Thyroid gland (tissue), 4 donors: ENCODE measurements at regions not wholly inside any gene's neighbourhood (a gene's known extent, or its start where the extent isn't known, plus 50 kb on each side); places are given as distances from the start of the nearest gene placed in this dataset.

Experiments
- POLR2A ChIP-seq, 2 donors: fragments of 450-650 bp; IDR thresholded peaks; one replicate each; pipeline ENCODE4 v1.6.1; 2017; ENCODE audit warnings: antibody characterized with exemption in 2 of 2, mild to moderate bottlenecking in 2 of 2, moderate library complexity in 1 of 2
- TF ChIP-seq, protein P1 (sequence below), 6 experiments: fragments of 200-600 bp in 3 of 6; fragments of 450-650 bp in 3 of 6; sonication (generic) in 3 of 6; IDR thresholded peaks; one replicate each; pipeline ENCODE4 v1.5.1; 2016 to 2019; ENCODE audit warnings: antibody characterized with exemption in 6 of 6, mild to moderate bottlenecking in 2 of 6, inconsistent platforms in 1 of 6, moderate library complexity in 1 of 6

DNA sequence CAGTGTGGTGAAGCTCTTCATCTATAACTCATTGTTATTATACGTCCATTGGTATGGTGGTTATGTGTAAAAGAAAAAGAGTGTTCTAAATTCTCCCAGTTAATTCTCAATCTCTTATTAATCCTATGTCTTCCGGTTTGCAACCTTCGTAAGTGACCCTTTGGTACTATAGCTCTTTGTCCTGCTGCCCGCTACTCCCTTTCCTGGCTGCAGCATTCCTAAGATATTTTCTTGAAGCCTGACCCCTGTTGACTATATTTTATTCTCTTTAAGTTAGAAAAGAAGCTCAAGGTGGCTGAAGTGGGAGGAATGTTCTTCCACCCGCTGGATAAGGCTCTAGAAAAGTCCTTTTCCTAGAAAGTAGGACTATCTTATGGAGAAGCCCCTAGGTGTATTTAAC lies 684.8 kb downstream of the SOCS6 start:
- TF ChIP-seq, protein P1, sequence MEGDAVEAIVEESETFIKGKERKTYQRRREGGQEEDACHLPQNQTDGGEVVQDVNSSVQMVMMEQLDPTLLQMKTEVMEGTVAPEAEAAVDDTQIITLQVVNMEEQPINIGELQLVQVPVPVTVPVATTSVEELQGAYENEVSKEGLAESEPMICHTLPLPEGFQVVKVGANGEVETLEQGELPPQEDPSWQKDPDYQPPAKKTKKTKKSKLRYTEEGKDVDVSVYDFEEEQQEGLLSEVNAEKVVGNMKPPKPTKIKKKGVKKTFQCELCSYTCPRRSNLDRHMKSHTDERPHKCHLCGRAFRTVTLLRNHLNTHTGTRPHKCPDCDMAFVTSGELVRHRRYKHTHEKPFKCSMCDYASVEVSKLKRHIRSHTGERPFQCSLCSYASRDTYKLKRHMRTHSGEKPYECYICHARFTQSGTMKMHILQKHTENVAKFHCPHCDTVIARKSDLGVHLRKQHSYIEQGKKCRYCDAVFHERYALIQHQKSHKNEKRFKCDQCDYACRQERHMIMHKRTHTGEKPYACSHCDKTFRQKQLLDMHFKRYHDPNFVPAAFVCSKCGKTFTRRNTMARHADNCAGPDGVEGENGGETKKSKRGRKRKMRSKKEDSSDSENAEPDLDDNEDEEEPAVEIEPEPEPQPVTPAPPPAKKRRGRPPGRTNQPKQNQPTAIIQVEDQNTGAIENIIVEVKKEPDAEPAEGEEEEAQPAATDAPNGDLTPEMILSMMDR (IDR thresholded peaks at IDR 0.05), result no peak
- no peak for TF ChIP-seq POLR2A (IDR thresholded peaks at IDR 0.05)
